T-helper 17 cell (primary cell): ENCODE measurements at regions not wholly inside any gene's neighbourhood (a gene's known extent, or its start where the extent isn't known, plus 50 kb on each side); places are given as distances from the start of the nearest gene placed in this dataset.
A peak's percentile ranks its signal among the peaks of the same experiment; 100 is the strongest.

Source experiments
- ATAC-seq: fragments of 150-1000 bp; cut with Tn5 transposase; 2 replicates; pipeline ENCODE4 v1.10.0; 2021; ENCODE audit warnings: mild to moderate bottlenecking, moderate library complexity
- DNase-seq, 3 donors: peaks; one replicate each; pipeline versions ENCODE4 v3.0.0 to v3.0.0-alpha.2; 2020 to 2021
- H3K9me3 ChIP-seq: one replicate; pipeline ENCODE4 v1.7.0; 2013; ENCODE audit warnings: low read length, mild to moderate bottlenecking; ENCODE audit not compliant: control insufficient read depth, poor library complexity, severe bottlenecking
- H3K27ac Mint-ChIP-seq: one replicate; pipeline ENCODE4 v1.8.0; 2022; ENCODE audit warnings: mild to moderate bottlenecking, moderate library complexity, mixed read lengths
- H3K27me3 Mint-ChIP-seq: one replicate; pipeline ENCODE4 v1.8.0; 2022; ENCODE audit warnings: mixed read lengths
- H3K36me3 Mint-ChIP-seq: one replicate; pipeline ENCODE4 v1.8.0; 2022; ENCODE audit warnings: low read depth, mixed read lengths
- H3K4me1 Mint-ChIP-seq: one replicate; pipeline ENCODE4 v1.8.0; 2022; ENCODE audit warnings: mild to moderate bottlenecking, mixed read lengths
- H3K4me3 Mint-ChIP-seq: one replicate; pipeline ENCODE4 v1.8.0; 2022; ENCODE audit warnings: mild to moderate bottlenecking, moderate library complexity, mixed read lengths

- ATAC-seq (no peak), DNase-seq (no peak)
- no peaks in the 10 kb centered on the region for H3K27me3 Mint-ChIP-seq
- H3K4me3 Mint-ChIP-seq = no peak overlapping the region
- no peaks in the 10 kb centered on the region for H3K9me3 ChIP-seq
- peaks cover 7% of the 10 kb centered on the region for H3K4me1 Mint-ChIP-seq
- no peak overlapping the region for H3K27ac Mint-ChIP-seq
- no peaks in the 10 kb centered on the region for H3K36me3 Mint-ChIP-seq
These were observed 288.0 kb upstream of the PITRM1 start for GRCh38 chr10:3460420-3461128.

GRCh38 chr10:3455385-3456334, 283.1 kb upstream of the PITRM1 start:
- Mint-ChIP-seq H3K27ac (no peak overlapping the region), H3K4me1 (peaks cover 4% of the 10 kb centered on the region), H3K27me3 (peaks cover 12% of the 10 kb centered on the region), H3K36me3 (no peaks in the 10 kb centered on the region), H3K4me3 (peak overlapping the region; percentile 58)
- DNase-seq (no peak), ATAC-seq (peak; percentile 33)
- no peaks in the 10 kb centered on the region for H3K9me3 ChIP-seq

DNA sequence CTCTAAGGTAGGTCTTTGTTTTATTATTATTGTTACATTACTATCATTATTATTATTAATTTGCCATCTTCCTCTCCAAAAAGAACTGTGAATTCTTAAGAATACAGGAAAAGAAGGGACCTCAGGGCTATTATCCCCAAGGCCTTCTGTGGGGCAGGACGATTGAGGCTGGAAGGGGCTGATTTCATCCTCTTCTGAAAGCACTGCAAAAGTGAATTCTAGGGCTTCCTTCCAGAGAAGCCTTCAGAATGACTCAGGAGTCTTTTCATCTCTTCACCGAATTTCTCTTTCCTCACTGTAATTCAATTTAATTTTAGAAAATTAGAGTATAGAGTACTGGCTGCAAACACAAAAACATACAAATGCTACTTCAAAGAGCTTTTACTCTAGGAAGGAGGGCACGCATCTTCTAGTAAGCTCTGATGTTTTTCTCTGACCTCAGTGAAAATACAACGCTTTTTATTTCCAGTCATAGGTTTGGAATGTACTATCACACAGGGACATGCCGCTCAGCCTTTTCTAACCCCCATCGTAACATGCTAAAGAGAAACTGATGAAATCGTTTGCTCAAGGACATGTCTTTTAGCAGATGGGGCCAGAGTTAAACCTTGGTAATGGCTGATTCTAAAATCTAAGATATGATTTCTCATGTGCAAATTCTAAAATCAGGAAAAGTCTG, 280.2 kb upstream of the PITRM1 start:
- no peak overlapping the region for H3K4me3 Mint-ChIP-seq
- H3K27ac Mint-ChIP-seq = no peak overlapping the region
- ATAC-seq = no peak
- H3K4me1 Mint-ChIP-seq = peaks cover 4% of the 10 kb centered on the region
- H3K36me3 Mint-ChIP-seq = no peaks in the 10 kb centered on the region
- peaks cover 23% of the 10 kb centered on the region for H3K27me3 Mint-ChIP-seq
- no peaks in the 10 kb centered on the region for H3K9me3 ChIP-seq
- no peak for DNase-seq

DNA sequence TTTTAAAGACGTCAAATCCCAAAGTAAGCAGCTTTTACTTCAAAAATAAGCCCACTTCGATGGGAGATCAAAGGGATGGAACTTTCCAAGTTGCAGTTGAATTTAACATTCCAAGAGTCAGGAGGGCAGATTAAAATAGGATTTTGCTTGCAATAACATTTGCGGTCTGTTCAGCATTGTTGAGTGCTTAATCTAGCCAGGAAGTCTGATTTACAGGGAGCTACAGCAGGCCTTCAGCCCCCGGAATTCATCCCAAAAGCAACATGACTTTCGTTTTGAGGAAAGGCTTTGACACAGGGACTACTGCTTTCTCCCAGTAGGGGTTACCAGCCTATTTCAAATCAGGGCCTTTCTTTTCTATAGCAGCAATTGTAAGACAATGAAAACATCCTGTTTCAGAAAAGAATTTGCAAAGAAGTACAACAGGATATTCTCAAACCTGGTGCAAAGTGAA, 279.6 kb upstream of the PITRM1 start:
- ATAC-seq = peak; percentile 48
- H3K9me3 ChIP-seq = no peaks in the 10 kb centered on the region
- H3K27ac Mint-ChIP-seq = no peak overlapping the region
- no peak overlapping the region for H3K4me3 Mint-ChIP-seq
- H3K36me3 Mint-ChIP-seq = no peaks in the 10 kb centered on the region
- peaks cover 4% of the 10 kb centered on the region for H3K4me1 Mint-ChIP-seq
- H3K27me3 Mint-ChIP-seq = peaks cover 23% of the 10 kb centered on the region
- no peak for DNase-seq

DNA sequence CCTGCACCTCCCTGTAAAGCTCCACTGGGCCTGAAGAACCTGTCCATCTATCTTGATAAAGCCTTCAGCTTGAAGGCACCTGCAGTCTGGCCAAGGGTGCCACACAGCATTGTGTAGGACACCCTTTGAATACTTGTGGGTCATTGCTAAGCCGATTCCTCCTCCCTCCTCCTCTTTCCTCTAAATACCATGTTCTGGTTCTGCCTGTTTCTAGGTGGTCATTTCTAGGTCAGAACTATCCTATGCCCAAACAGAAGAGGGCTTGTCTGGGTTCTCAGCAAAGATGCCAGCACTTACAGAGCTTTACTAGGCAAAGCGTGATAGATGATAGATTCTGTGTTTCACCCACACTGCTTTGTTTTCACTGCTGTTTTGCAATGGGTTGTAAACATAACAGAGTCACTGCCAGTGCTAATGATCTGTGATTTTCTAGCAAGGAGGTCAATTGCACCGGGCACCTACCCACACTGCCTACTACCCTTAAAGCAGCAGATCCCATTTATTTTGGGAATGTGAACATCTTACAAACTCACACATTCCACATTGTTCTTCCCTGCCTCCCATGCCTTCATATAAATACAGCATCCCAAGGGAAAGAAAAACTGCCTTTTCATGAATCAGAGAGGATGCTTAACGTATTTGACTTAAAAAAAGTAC, 279.1 kb upstream of the PITRM1 start:
- Mint-ChIP-seq H3K27ac (no peak overlapping the region), H3K27me3 (peaks cover 23% of the 10 kb centered on the region), H3K36me3 (no peaks in the 10 kb centered on the region), H3K4me3 (no peak overlapping the region), H3K4me1 (peaks cover 4% of the 10 kb centered on the region)
- DNase-seq (no peak), ATAC-seq (no peak)
- H3K9me3 ChIP-seq = no peaks in the 10 kb centered on the region

- no peaks in the 10 kb centered on the region for H3K9me3 ChIP-seq
- no peak overlapping the region for H3K4me3 Mint-ChIP-seq
- H3K36me3 Mint-ChIP-seq = peaks cover 4% of the 10 kb centered on the region
- peaks cover 16% of the 10 kb centered on the region for H3K27me3 Mint-ChIP-seq
- no peak for DNase-seq
- no peak for ATAC-seq
- no peak overlapping the region for H3K27ac Mint-ChIP-seq
- H3K4me1 Mint-ChIP-seq = no peaks in the 10 kb centered on the region
These were observed 273.6 kb upstream of the PITRM1 start for GRCh38 chr10:3446221-3446620.

DNA sequence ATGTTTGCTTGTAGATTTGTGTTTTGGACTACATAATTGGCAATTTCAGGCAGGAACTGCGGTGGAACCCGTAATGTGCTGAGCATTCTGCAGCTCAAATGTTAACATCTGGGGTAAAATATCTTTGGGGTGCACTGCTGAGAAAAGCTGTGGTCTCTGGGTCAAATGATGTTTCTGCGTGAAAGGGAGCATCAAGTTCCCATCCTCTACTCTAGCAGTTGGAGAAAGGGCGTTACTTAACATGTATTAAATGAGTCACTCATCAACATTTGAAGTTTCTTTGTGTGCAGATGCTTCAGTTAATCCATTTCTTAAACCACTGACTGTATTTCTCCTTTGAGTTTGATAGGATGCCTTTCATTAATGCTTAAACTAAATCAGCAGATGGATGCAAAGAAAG, 273.1 kb upstream of the PITRM1 start:
- DNase-seq = no peak
- Mint-ChIP-seq H3K36me3 (peaks cover 4% of the 10 kb centered on the region), H3K27me3 (peaks cover 10% of the 10 kb centered on the region)

DNA sequence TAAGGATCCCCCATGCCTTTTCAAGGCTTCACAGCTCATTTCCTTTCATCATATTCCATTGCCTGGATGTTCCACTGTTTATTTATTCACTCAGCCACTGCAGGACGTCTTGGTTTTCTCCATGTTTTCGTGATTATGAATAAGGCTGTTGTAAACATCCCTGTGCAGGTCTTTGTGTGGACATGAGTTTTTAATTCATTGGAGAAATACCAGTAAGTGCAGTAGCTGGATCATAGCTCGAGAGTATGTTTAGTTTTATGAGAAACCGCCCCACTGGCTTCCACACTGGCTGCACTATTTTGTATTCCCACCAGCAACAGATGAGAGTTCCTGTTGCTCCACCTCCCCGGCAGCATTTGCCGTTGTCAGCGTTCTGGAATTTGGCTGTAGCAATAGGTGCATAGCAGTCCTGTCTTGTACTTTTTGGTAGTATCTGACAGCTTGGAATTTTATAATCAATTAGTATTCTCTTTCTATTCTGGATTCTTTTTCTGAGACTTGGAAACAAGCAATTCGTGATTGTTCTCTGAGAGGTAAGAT, 269.9 kb upstream of the PITRM1 start:
- ATAC-seq (no peak), DNase-seq (no peak)
- Mint-ChIP-seq H3K36me3 (peaks cover 4% of the 10 kb centered on the region), H3K4me1 (no peaks in the 10 kb centered on the region), H3K27ac (no peak overlapping the region), H3K27me3 (no peaks in the 10 kb centered on the region), H3K4me3 (no peak overlapping the region)
- no peaks in the 10 kb centered on the region for H3K9me3 ChIP-seq

More for the DNA sequence above, 273.1 kb upstream of the PITRM1 start:
- H3K4me1 Mint-ChIP-seq = no peaks in the 10 kb centered on the region
- no peak overlapping the region for H3K4me3 Mint-ChIP-seq
- H3K9me3 ChIP-seq = no peaks in the 10 kb centered on the region
- H3K27ac Mint-ChIP-seq = no peak overlapping the region
- ATAC-seq = no peak

DNA sequence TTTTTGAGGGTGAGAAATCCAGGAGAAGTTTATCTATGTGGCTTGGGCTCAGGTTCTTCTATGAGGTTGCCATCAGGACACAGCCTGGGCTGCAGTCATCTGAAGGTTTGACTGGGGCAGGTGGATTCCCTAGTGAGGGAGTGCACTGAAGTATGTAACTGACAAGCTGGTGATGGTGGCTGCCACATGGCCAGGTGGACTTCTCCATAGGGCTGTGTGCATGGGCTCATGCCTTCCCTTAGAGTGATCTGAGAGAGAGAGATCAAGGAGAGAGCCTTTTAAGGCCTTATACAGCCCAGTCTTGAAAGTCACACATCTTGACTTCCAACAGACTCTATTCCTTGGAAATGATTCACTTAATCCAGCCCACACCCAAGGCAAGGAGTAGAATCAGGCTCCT, 266.6 kb upstream of the PITRM1 start:
- peaks cover 2% of the 10 kb centered on the region for H3K36me3 Mint-ChIP-seq
- no peak overlapping the region for H3K27ac Mint-ChIP-seq
- no peak overlapping the region for H3K4me3 Mint-ChIP-seq
- H3K9me3 ChIP-seq = no peaks in the 10 kb centered on the region
- H3K4me1 Mint-ChIP-seq = no peaks in the 10 kb centered on the region
- DNase-seq (no peak), ATAC-seq (no peak)
- H3K27me3 Mint-ChIP-seq = no peaks in the 10 kb centered on the region

- H3K27me3 Mint-ChIP-seq = no peaks in the 10 kb centered on the region
- DNase-seq (no peak), ATAC-seq (no peak)
- H3K4me1 Mint-ChIP-seq = no peaks in the 10 kb centered on the region
- no peak overlapping the region for H3K27ac Mint-ChIP-seq
- H3K9me3 ChIP-seq = no peaks in the 10 kb centered on the region
- H3K36me3 Mint-ChIP-seq = no peaks in the 10 kb centered on the region
- no peak overlapping the region for H3K4me3 Mint-ChIP-seq
These were observed 266.0 kb upstream of the PITRM1 start for GRCh38 chr10:3438606-3439005.

GRCh38 chr10:3435671-3436070, 263.1 kb upstream of the PITRM1 start:
- Mint-ChIP-seq H3K4me3 (no peak overlapping the region), H3K4me1 (no peaks in the 10 kb centered on the region), H3K27me3 (no peaks in the 10 kb centered on the region), H3K27ac (no peak overlapping the region), H3K36me3 (no peaks in the 10 kb centered on the region)
- DNase-seq (no peak), ATAC-seq (no peak)
- no peaks in the 10 kb centered on the region for H3K9me3 ChIP-seq

GRCh38 chr10:3433988-3434387, 261.4 kb upstream of the PITRM1 start:
- H3K4me1 Mint-ChIP-seq = peaks cover 2% of the 10 kb centered on the region

More at GRCh38 chr10:3433988-3434387, 261.4 kb upstream of the PITRM1 start:
- no peak for ATAC-seq
- H3K4me3 Mint-ChIP-seq = no peak overlapping the region
- DNase-seq = no peak
- no peaks in the 10 kb centered on the region for H3K36me3 Mint-ChIP-seq
- H3K27ac Mint-ChIP-seq = no peak overlapping the region
- no peaks in the 10 kb centered on the region for H3K9me3 ChIP-seq
- no peaks in the 10 kb centered on the region for H3K27me3 Mint-ChIP-seq
